Peyer's patch (tissue), 4 donors: ENCODE measurements at regions not wholly inside any gene's neighbourhood (a gene's known extent, or its start where the extent isn't known, plus 50 kb on each side); places are given as distances from the start of the nearest gene placed in this dataset.

ENCODE experiments used
- POLR2A ChIP-seq, 2 donors: fragments of 450-650 bp; IDR thresholded peaks; one replicate each; pipeline ENCODE4 v1.5.1; 2017; ENCODE audit warnings: antibody characterized with exemption in 2 of 2, mild to moderate bottlenecking in 2 of 2, moderate library complexity in 2 of 2
- TF ChIP-seq, protein P1 (sequence below), 6 experiments: fragments of 450-650 bp in 4 of 6; fragments of 200-600 bp in 2 of 6; sonication (generic) in 1 of 6; IDR thresholded peaks; one replicate each; pipeline ENCODE4 v1.5.1; 2017 to 2019; ENCODE audit warnings: antibody characterized with exemption in 6 of 6, mild to moderate bottlenecking in 3 of 6, moderate library complexity in 1 of 6

DNA sequence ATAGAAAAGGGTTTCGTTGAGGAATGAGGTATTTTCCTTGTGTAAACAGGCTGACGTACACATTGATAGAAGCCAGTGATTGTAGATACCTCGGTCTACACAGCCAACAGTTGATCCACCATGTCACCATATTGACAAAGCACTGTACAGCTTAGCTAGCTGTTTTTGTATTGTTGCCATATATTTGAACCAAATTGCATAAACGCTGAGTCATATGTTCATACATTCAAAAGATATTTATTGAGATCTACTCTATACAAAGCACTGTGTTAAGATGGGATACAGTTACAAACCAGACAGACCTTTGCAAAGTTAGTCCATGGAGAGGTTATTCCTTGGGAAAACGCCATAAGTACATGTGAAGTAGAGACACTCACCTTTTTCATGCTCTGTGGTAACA, 132.4 kb upstream of the ATP1B1 start:
- TF ChIP-seq POLR2A (IDR thresholded peaks at IDR 0.05), result no peak
- TF ChIP-seq, protein P1, sequence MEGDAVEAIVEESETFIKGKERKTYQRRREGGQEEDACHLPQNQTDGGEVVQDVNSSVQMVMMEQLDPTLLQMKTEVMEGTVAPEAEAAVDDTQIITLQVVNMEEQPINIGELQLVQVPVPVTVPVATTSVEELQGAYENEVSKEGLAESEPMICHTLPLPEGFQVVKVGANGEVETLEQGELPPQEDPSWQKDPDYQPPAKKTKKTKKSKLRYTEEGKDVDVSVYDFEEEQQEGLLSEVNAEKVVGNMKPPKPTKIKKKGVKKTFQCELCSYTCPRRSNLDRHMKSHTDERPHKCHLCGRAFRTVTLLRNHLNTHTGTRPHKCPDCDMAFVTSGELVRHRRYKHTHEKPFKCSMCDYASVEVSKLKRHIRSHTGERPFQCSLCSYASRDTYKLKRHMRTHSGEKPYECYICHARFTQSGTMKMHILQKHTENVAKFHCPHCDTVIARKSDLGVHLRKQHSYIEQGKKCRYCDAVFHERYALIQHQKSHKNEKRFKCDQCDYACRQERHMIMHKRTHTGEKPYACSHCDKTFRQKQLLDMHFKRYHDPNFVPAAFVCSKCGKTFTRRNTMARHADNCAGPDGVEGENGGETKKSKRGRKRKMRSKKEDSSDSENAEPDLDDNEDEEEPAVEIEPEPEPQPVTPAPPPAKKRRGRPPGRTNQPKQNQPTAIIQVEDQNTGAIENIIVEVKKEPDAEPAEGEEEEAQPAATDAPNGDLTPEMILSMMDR (IDR thresholded peaks at IDR 0.05), result no peak
